B cell (primary cell): ENCODE measurements at regions not wholly inside any gene's neighbourhood (a gene's known extent, or its start where the extent isn't known, plus 50 kb on each side); places are given as distances from the start of the nearest gene placed in this dataset.

Source experiments
- ATAC-seq: fragments of 200-7000 bp; cut with Tn5 transposase; one replicate; pipeline ENCODE4 v1.10.0; 2021; ENCODE audit warnings: low read depth, mild to moderate bottlenecking, moderate number of reproducible peaks, moderate library complexity
- CTCF ChIA-PET: fragments of 350-600 bp; sonication (Branson Sonifier 250); formaldehyde crosslinking; loops from one replicate; lab custom pipeline; 2021; ENCODE audit warnings: antibody characterized with exemption, inconsistent platforms; lab: Charles Lee
- POLR2A ChIA-PET: fragments of 350-600 bp; sonication (Branson Sonifier 250); formaldehyde crosslinking; loops from one replicate; lab custom pipeline; 2021; ENCODE audit warnings: antibody characterized with exemption; lab: Charles Lee
- DNase-seq: peaks from one replicate; pipeline ENCODE4 v3.0.0; 2013
- H2AFZ ChIP-seq: 2 replicates; pipeline ENCODE4 v1.6.1; 2012; ENCODE audit warnings: mild to moderate bottlenecking, low read depth, low read length; ENCODE audit not compliant: insufficient read depth, poor library complexity, severe bottlenecking
- H3K27ac ChIP-seq, 2 donors: 1 replicate in 1 of 2; 2 replicates in 1 of 2; pipeline ENCODE4 v1.5.1; 2012 to 2013; ENCODE audit warnings: low read length in 2 of 2, mild to moderate bottlenecking in 2 of 2, moderate library complexity in 1 of 2
- H3K27me3 ChIP-seq, 4 experiments: fragments of 200-600 bp in 1 of 4; sonication (generic) in 1 of 4; replicated peaks in 1 of 4; 1 replicate in 2 of 4; 2 replicates in 2 of 4; pipeline versions ENCODE4 v1.6.1 to v1.7.0; 2013 to 2016; ENCODE audit warnings: low read length in 3 of 4, mild to moderate bottlenecking in 2 of 4, mixed read lengths in 1 of 4, moderate library complexity in 1 of 4; ENCODE audit not compliant: insufficient read depth in 4 of 4, control insufficient read depth in 3 of 4; ENCODE audit errors: control extremely low read depth in 1 of 4
- H3K36me3 ChIP-seq, 2 experiments: replicated peaks in 1 of 2; 1 replicate in 1 of 2; 2 replicates in 1 of 2; pipeline versions ENCODE4 v1.6.1 to v1.7.1; 2013; ENCODE audit warnings: low read length in 1 of 2; ENCODE audit not compliant: insufficient read depth in 2 of 2, control insufficient read depth in 1 of 2; ENCODE audit errors: control extremely low read depth in 1 of 2, extremely low read depth in 1 of 2
- H3K4me1 ChIP-seq, 2 donors: fragments of 200-600 bp in 1 of 2; sonication (generic) in 1 of 2; 1 replicate in 1 of 2; 2 replicates in 1 of 2; pipeline versions ENCODE4 v1.5.1 to v1.6.1; 2013 to 2017; ENCODE audit warnings: low read length in 2 of 2; ENCODE audit not compliant: control insufficient read depth in 2 of 2, insufficient read depth in 2 of 2
- H3K4me2 ChIP-seq: replicated peaks from 2 replicates; pipeline ENCODE3; 2012; ENCODE audit warnings: mild to moderate bottlenecking, low read depth, low read length; ENCODE audit not compliant: poor library complexity, severe bottlenecking
- H3K4me3 ChIP-seq, 5 experiments: fragments of 200-600 bp in 1 of 5; sonication (generic) in 1 of 5; 1 replicate in 3 of 5; 2 replicates in 2 of 5; pipeline versions ENCODE4 v1.5.1 to v1.7.0; 2011 to 2016; ENCODE audit warnings: low read length in 4 of 5, mild to moderate bottlenecking in 4 of 5, low read depth in 2 of 5, control low read depth in 1 of 5, moderate library complexity in 1 of 5; ENCODE audit not compliant: insufficient read depth in 1 of 5; ENCODE audit errors: control extremely low read depth in 1 of 5, extremely low read depth in 1 of 5
- H3K79me2 ChIP-seq: fragments of 200-600 bp; sonication (generic); one replicate; pipeline ENCODE4 v1.6.0; 2016; ENCODE audit warnings: low read length; ENCODE audit not compliant: control insufficient read depth, insufficient read depth
- H3K9ac ChIP-seq: fragments of 200-600 bp; sonication (generic); 2 replicates; pipeline ENCODE4 v1.6.1; 2017; ENCODE audit warnings: mild to moderate bottlenecking, low read length, moderate library complexity
- H3K9me3 ChIP-seq, 3 donors: one replicate each; pipeline versions ENCODE4 v1.6.1 to v1.7.1; 2013; ENCODE audit warnings: low read length in 2 of 3; ENCODE audit not compliant: control insufficient read depth in 2 of 3, insufficient read depth in 1 of 3; ENCODE audit errors: control extremely low read depth in 1 of 3
- H4K20me1 ChIP-seq: 2 replicates; pipeline ENCODE4 v1.6.0; 2012; ENCODE audit warnings: mild to moderate bottlenecking, low read length; ENCODE audit not compliant: insufficient read depth, control insufficient read depth, poor library complexity, severe bottlenecking
- H3K27ac Mint-ChIP-seq: one replicate; pipeline ENCODE4 v1.8.0; 2021; ENCODE audit warnings: mixed read lengths
- H3K27me3 Mint-ChIP-seq: one replicate; pipeline ENCODE4 v1.8.0; 2021; ENCODE audit warnings: mixed read lengths
- H3K4me1 Mint-ChIP-seq: one replicate; pipeline ENCODE4 v1.8.0; 2021; ENCODE audit warnings: mixed read lengths
- H3K4me3 Mint-ChIP-seq: one replicate; pipeline ENCODE4 v1.8.0; 2021; ENCODE audit warnings: mixed read lengths
- H3K9me3 Mint-ChIP-seq: one replicate; pipeline ENCODE4 v1.8.0; 2022; ENCODE audit warnings: mixed read lengths; ENCODE audit not compliant: insufficient read depth
- EZH2 ChIP-seq: IDR thresholded peaks from 2 replicates; pipeline ENCODE4 v1.6.1; 2012; ENCODE audit warnings: borderline replicate concordance, low read depth, mild to moderate bottlenecking, moderate library complexity, low read length; ENCODE audit not compliant: insufficient read depth, poor library complexity, severe bottlenecking
- WGBS: methylation state at CpG from one replicate; pipeline ENCODE4 v1.1.5; 2013; ENCODE audit warnings: missing lambda C conversion rate; ENCODE audit not compliant: insufficient coverage; 5-methylcytosine and 5-hydroxymethylcytosine counted together
- intact Hi-C: fragments of 100-400 bp; cut with micrococcal nuclease; formaldehyde crosslinking; loops from one replicate; pipeline ENCODE4 v1.10.0; 2022
- TF ChIP-seq, protein P1 (sequence below): fragments of 200-600 bp; IDR thresholded peaks from one replicate; pipeline ENCODE4 v1.8.0; 2022; ENCODE audit warnings: antibody characterized with exemption, mild to moderate bottlenecking

DNA sequence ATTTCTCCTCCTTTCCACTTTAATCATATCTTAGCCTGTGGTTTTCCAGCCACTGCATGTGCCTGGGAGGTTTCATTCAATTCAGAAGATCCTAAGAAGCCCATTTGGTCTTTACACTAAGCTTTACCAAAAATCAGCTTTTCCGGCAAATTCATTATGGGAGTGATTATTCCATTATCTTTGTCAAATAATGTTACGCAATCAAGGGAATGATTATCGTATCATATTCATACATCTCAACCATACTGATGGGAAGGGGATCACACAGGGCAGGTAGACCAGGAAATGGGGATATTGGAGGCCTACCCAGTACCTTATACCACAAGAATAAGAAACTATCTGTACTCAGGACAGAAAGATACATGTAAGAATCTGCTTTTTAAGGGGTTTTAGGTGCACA, 440.5 kb downstream of the GPATCH2 start:
- H3K79me2 ChIP-seq = no peaks in the 10 kb centered on the region
- ChIA-PET CTCF (no interaction called here), POLR2A (no interaction called here)
- H3K36me3 ChIP-seq = no peaks in the 10 kb centered on the region
- no peaks in the 10 kb centered on the region for H3K4me1 Mint-ChIP-seq
- no peaks in the 10 kb centered on the region for H3K4me1 ChIP-seq
- peaks cover 3% of the 10 kb centered on the region for H3K9me3 Mint-ChIP-seq
- no peaks in the 10 kb centered on the region for H4K20me1 ChIP-seq
- H3K27me3 Mint-ChIP-seq = no peaks in the 10 kb centered on the region
- no peak overlapping the region for H3K9ac ChIP-seq
- no peak overlapping the region for H3K27ac Mint-ChIP-seq
- intact Hi-C loops = no loop called here
- H3K4me3 ChIP-seq = no peak overlapping the region
- H2AFZ ChIP-seq = no peak overlapping the region
- no CpG with 5 or more reads among the region's 3 CpGs for WGBS
- H3K27ac ChIP-seq = no peak overlapping the region
- H3K4me2 ChIP-seq = no peak overlapping the region
- H3K27me3 ChIP-seq = no peaks in the 10 kb centered on the region
- ATAC-seq (no peak), DNase-seq (no peak)
- TF ChIP-seq, protein P1, sequence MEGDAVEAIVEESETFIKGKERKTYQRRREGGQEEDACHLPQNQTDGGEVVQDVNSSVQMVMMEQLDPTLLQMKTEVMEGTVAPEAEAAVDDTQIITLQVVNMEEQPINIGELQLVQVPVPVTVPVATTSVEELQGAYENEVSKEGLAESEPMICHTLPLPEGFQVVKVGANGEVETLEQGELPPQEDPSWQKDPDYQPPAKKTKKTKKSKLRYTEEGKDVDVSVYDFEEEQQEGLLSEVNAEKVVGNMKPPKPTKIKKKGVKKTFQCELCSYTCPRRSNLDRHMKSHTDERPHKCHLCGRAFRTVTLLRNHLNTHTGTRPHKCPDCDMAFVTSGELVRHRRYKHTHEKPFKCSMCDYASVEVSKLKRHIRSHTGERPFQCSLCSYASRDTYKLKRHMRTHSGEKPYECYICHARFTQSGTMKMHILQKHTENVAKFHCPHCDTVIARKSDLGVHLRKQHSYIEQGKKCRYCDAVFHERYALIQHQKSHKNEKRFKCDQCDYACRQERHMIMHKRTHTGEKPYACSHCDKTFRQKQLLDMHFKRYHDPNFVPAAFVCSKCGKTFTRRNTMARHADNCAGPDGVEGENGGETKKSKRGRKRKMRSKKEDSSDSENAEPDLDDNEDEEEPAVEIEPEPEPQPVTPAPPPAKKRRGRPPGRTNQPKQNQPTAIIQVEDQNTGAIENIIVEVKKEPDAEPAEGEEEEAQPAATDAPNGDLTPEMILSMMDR = no peak
- no peak for TF ChIP-seq EZH2
- no peak overlapping the region for H3K4me3 Mint-ChIP-seq
- H3K9me3 ChIP-seq = peaks cover 0 to 3% (median 0%) of the 10 kb centered on the region in 3 donors

DNA sequence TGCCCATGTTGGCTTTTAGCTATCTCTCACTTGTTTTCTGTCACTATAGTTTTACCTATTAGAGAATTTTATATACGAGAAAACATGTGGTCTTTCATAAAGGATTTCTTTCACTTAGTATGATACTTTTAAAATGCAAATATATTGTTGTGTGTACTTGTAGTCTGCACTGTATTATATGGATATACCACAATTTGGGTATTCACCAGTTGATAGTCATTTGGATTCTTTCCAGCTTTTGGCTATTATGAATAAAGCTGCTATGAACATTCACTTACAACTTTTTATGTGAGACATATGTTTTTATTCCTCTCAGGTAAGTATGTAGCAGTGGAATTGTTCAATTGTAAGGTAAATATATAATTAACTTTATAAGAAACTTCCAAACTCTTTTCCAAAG, 441.5 kb downstream of the GPATCH2 start:
- no peaks in the 10 kb centered on the region for H3K79me2 ChIP-seq
- H3K9ac ChIP-seq = no peak overlapping the region
- no peaks in the 10 kb centered on the region for H3K4me1 ChIP-seq
- Mint-ChIP-seq H3K9me3 (peaks cover 3% of the 10 kb centered on the region), H3K27ac (no peak overlapping the region), H3K27me3 (no peaks in the 10 kb centered on the region), H3K4me3 (no peak overlapping the region), H3K4me1 (no peaks in the 10 kb centered on the region)
- ATAC-seq (no peak), DNase-seq (no peak)
- H3K9me3 ChIP-seq = peaks cover 0 to 3% (median 0%) of the 10 kb centered on the region in 3 donors
- H3K36me3 ChIP-seq = no peaks in the 10 kb centered on the region
- no peak overlapping the region for H3K4me2 ChIP-seq
- POLR2A ChIA-PET = no interaction called here
- CTCF ChIA-PET = no interaction called here
- no peak overlapping the region for H3K4me3 ChIP-seq
- no peak overlapping the region for H2AFZ ChIP-seq
- H4K20me1 ChIP-seq = no peaks in the 10 kb centered on the region
- intact Hi-C loops = no loop called here
- H3K27ac ChIP-seq = no peak overlapping the region
- no peak for TF ChIP-seq EZH2
- TF ChIP-seq, protein P1 = no peak
- WGBS = no CpG with 5 or more reads among the region's 1 CpG
- H3K27me3 ChIP-seq = no peaks in the 10 kb centered on the region
